ENCODE measurements at regions not wholly inside any gene's neighbourhood (a gene's known extent, or its start where the extent isn't known, plus 50 kb on each side); places are given as distances from the start of the nearest gene placed in this dataset.
"Not testable (repeated sequence)": the region's sequence is repeated elsewhere in the genome, so short reads cannot be mapped to it uniquely, and the experiment has no call there.

DNA sequence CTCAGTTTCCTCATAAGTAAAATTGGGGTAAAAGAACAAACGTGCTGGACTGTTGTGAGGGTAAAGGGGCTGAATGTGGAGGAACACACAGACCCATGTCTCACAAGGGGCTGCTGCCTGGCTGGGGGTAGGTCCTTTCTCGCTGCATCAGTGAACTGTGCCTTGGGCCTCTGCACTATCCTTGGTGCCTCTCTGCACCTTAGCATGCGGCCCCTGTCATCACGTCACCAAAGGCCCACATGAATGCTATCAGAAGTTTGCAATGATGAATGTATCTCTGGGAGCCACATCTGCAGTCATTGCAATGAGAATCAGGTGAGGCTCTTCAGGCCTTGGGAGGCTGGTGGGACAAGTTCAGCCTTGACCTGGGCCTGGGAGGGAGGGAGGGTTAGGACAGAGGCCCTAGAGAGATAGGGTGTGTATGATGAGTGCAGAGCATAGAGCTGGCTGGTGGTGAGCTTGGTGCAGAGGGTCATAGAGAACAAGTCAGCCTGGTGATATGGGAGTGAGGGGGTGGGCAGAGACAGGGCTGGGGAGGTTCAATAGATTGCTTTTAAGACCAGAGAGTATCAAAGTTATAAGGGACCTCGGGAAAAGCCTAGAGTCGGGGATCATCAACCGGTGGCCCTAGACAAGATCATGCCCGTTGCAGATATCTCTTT lies 308.4 kb downstream of the RPS24 start:
- CTCF ChIA-PET = no interaction called here
- H3K27me3 Mint-ChIP-seq = peaks cover 3 to 13% of the 10 kb centered on the region in 2 donors
- H3K36me3 Mint-ChIP-seq = no peaks in the 10 kb centered on the region
- no peak overlapping the region for H3K27ac ChIP-seq (ENCODE audit: low read length)
- no peaks in the 10 kb centered on the region for H3K4me1 Mint-ChIP-seq
- peaks cover 0 to 10% of the 10 kb centered on the region in 2 experiments for H3K27me3 ChIP-seq (replicated peaks in 1 of 2; ENCODE audit: control insufficient read depth in 2 of 2, extremely low read depth in 1 of 2, insufficient read depth in 2 of 2, low read length in 1 of 2)
- H3K4me1 ChIP-seq (ENCODE audit: control insufficient read depth in 1 of 2, extremely low read depth in 1 of 2, insufficient read depth in 2 of 2, low read length in 2 of 2) = no peaks in the 10 kb centered on the region
- 86% methylated on average over 3 of the region's 8 CpGs for WGBS (ENCODE audit: insufficient coverage)
- POLR2A ChIA-PET = no interaction called here
- H3K9me3 Mint-ChIP-seq = no peaks in the 10 kb centered on the region
- no peak overlapping the region for H3K27ac Mint-ChIP-seq
- no peaks in the 10 kb centered on the region for H3K36me3 ChIP-seq (ENCODE audit: control insufficient read depth in 2 of 2, extremely low read depth in 1 of 2, insufficient read depth in 1 of 2, low read length in 1 of 2)
- DNase-seq = peak in 2 of 35 experiments; percentile 2 to 8
- H3K4me3 Mint-ChIP-seq = no peak overlapping the region
- no peaks in the 10 kb centered on the region for H3K9me3 ChIP-seq
- no peak for ATAC-seq (replicated peaks in 1 of 4)
- H3K4me3 ChIP-seq (ENCODE audit: control insufficient read depth in 1 of 2, extremely low read depth in 1 of 2, low read length in 1 of 2) = no peak overlapping the region

DNA sequence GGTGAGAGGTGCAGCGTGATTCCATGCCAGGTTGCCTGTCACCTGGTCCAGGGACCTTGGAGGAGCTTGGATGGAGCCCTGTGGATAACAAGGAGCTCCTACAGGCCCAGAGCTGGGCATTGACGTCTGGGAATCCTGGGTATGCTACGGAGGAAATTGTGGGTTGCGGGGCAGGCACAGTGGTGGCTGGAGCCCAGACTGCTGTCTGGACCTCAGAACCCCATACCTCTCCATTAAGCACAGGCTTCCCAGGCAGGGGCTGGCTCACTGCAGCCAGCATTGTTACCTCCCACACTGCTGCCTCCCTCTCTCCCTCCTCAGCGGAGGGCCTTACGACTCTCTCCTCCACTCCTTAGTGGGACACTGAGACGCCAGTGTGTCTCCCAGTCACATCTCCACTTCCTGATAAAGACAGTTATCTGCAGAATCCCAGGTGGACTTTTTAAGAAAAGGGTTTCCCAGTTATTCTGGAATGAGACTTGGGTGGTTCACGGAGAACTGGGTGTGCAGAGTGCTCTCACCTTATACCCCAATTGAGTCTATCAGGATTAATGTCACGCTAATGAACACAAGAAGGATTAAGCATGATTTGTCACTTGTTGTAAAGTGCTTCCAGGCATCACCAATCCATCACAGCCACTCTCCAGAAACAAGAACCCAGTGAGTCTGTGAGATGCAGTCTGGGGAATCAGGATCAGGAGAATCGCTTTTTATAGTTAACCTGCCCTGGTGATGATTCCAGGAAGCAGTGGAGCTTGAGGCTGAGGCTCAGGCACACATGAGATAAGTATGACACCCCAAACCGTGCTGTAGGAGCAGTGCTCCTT lies 309.4 kb downstream of the RPS24 start:
- Mint-ChIP-seq H3K27ac (no peak overlapping the region), H3K9me3 (no peaks in the 10 kb centered on the region), H3K4me3 (no peak overlapping the region), H3K36me3 (no peaks in the 10 kb centered on the region), H3K4me1 (no peaks in the 10 kb centered on the region), H3K27me3 (peaks cover 7 to 13% of the 10 kb centered on the region in 2 donors)
- no peaks in the 10 kb centered on the region for H3K4me1 ChIP-seq (ENCODE audit: control insufficient read depth in 1 of 2, extremely low read depth in 1 of 2, insufficient read depth in 2 of 2, low read length in 2 of 2)
- DNase-seq = peak in 2 of 35 experiments; percentile 1 to 21
- no peak for ATAC-seq (replicated peaks in 1 of 4)
- H3K36me3 ChIP-seq (ENCODE audit: control insufficient read depth in 2 of 2, extremely low read depth in 1 of 2, insufficient read depth in 1 of 2, low read length in 1 of 2) = no peaks in the 10 kb centered on the region
- peaks cover 0 to 8% of the 10 kb centered on the region in 2 experiments for H3K27me3 ChIP-seq (replicated peaks in 1 of 2; ENCODE audit: control insufficient read depth in 2 of 2, extremely low read depth in 1 of 2, insufficient read depth in 2 of 2, low read length in 1 of 2)
- H3K9me3 ChIP-seq = no peaks in the 10 kb centered on the region
- ChIA-PET POLR2A (no interaction called here), CTCF (no interaction called here)
- H3K4me3 ChIP-seq (ENCODE audit: control insufficient read depth in 1 of 2, extremely low read depth in 1 of 2, low read length in 1 of 2) = no peak overlapping the region
- H3K27ac ChIP-seq (ENCODE audit: low read length) = no peak overlapping the region
- 79% methylated on average over 5 of the region's 11 CpGs for WGBS (ENCODE audit: insufficient coverage)

DNA sequence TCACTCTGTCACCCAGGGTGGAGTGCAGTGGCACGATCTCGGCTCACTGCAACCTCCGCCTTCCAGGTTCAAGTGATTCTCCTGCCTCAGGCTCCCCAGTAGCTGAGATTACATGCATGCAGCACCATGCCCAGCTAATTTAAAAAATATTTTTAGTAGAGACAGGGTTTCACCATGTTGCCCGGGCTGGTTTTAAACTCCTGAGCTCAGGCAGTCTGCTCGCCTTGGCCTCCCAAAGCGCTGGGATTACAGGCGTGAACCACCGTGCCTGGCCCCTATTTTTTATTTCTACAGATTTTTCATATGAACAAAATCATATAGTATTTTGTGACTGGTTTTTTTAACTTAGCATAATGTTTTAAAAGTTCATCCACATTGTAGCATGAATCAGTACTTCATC lies 310.6 kb downstream of the RPS24 start:
- H3K4me3 ChIP-seq (ENCODE audit: control insufficient read depth in 1 of 2, extremely low read depth in 1 of 2, low read length in 1 of 2); ATAC-seq (replicated peaks in 1 of 4); H3K4me1 Mint-ChIP-seq; H3K27ac Mint-ChIP-seq; H3K27ac ChIP-seq (ENCODE audit: low read length); H3K36me3 ChIP-seq (ENCODE audit: control insufficient read depth in 2 of 2, extremely low read depth in 1 of 2, insufficient read depth in 1 of 2, low read length in 1 of 2); H3K36me3 Mint-ChIP-seq; H3K27me3 Mint-ChIP-seq; H3K4me1 ChIP-seq (ENCODE audit: control insufficient read depth in 1 of 2, extremely low read depth in 1 of 2, insufficient read depth in 2 of 2, low read length in 2 of 2); H3K9me3 Mint-ChIP-seq; H3K9me3 ChIP-seq; CTCF ChIA-PET; POLR2A ChIA-PET; H3K4me3 Mint-ChIP-seq: not testable (repeated sequence)
- H3K27me3 ChIP-seq (replicated peaks in 1 of 2; ENCODE audit: control insufficient read depth in 2 of 2, extremely low read depth in 1 of 2, insufficient read depth in 2 of 2, low read length in 1 of 2) = peaks cover 0 to 14% of the 10 kb centered on the region in 2 experiments
- WGBS (ENCODE audit: insufficient coverage) = no CpG with 5 or more reads among the region's 8 CpGs
- DNase-seq = peak in 1 of 35 experiments; percentile 13

DNA sequence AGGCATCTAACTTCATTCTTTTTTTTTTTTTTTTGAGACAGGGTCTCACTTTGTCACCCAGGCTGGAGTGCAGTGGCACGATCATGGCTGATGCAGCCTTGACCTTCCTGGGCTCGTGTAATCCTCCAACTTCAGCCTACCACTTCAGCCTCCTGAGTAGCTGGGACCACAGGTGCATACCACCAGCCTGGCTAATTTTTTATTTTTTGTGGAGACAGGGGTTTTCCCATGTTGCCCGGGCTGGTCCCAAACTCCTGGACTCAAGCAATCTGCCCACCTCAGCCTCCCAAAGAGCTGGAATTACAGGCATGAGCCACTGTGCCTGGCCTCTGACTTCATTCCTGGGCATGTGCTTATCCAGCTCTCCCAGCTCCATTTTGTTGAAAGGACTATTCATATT lies 311.9 kb downstream of the RPS24 start:
- H3K9me3 ChIP-seq; H3K4me1 ChIP-seq (ENCODE audit: control insufficient read depth in 1 of 2, extremely low read depth in 1 of 2, insufficient read depth in 2 of 2, low read length in 2 of 2); CTCF ChIA-PET; H3K36me3 ChIP-seq (ENCODE audit: control insufficient read depth in 2 of 2, extremely low read depth in 1 of 2, insufficient read depth in 1 of 2, low read length in 1 of 2); H3K4me1 Mint-ChIP-seq; H3K4me3 Mint-ChIP-seq; H3K36me3 Mint-ChIP-seq; H3K4me3 ChIP-seq (ENCODE audit: control insufficient read depth in 1 of 2, extremely low read depth in 1 of 2, low read length in 1 of 2); H3K9me3 Mint-ChIP-seq; H3K27ac Mint-ChIP-seq; H3K27me3 Mint-ChIP-seq; POLR2A ChIA-PET; ATAC-seq (replicated peaks in 1 of 4); H3K27ac ChIP-seq (ENCODE audit: low read length): not testable (repeated sequence)
- peaks cover 0 to 15% of the 10 kb centered on the region in 2 experiments for H3K27me3 ChIP-seq (replicated peaks in 1 of 2; ENCODE audit: control insufficient read depth in 2 of 2, extremely low read depth in 1 of 2, insufficient read depth in 2 of 2, low read length in 1 of 2)
- no CpG with 5 or more reads among the region's 3 CpGs for WGBS (ENCODE audit: insufficient coverage)
- peak in 2 of 35 experiments; percentile 3 to 4 for DNase-seq

DNA sequence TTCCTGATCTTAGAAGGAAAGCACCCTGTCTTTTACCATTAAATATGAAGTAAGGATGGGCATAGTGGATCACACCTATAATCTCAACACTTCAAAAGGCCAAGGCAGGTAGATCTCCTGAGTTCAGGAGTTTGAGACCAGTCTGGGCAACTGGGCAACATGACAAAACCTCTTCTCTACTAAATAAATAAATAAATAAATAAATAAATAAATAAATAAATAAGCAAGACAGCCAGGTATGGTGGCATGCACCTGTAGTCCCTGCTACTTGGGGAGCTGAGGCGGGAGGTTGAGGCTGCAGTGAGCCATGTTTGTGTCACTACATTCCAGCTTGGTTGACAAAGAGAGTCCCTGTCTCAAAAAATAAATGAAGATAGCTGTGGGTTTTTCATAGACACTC lies 313.1 kb downstream of the RPS24 start:
- ChIA-PET POLR2A (no interaction called here), CTCF (no interaction called here)
- H3K27ac ChIP-seq (ENCODE audit: low read length) = no peak overlapping the region
- 89% methylated on average over 1 of the region's 1 CpG for WGBS (ENCODE audit: insufficient coverage)
- H3K36me3 ChIP-seq (ENCODE audit: control insufficient read depth in 2 of 2, extremely low read depth in 1 of 2, insufficient read depth in 1 of 2, low read length in 1 of 2) = no peaks in the 10 kb centered on the region
- ATAC-seq (replicated peaks in 1 of 4) (no peak), DNase-seq (peak in 1 of 35 experiments; percentile 2)
- H3K9me3 ChIP-seq = no peaks in the 10 kb centered on the region
- Mint-ChIP-seq H3K9me3 (no peaks in the 10 kb centered on the region), H3K27ac (no peak overlapping the region), H3K27me3 (peaks cover 5 to 9% of the 10 kb centered on the region in 2 donors), H3K4me3 (no peak overlapping the region), H3K4me1 (no peaks in the 10 kb centered on the region), H3K36me3 (no peaks in the 10 kb centered on the region)
- H3K4me1 ChIP-seq (ENCODE audit: control insufficient read depth in 1 of 2, extremely low read depth in 1 of 2, insufficient read depth in 2 of 2, low read length in 2 of 2) = no peaks in the 10 kb centered on the region
- no peak overlapping the region for H3K4me3 ChIP-seq (ENCODE audit: control insufficient read depth in 1 of 2, extremely low read depth in 1 of 2, low read length in 1 of 2)
- peaks cover 0 to 17% of the 10 kb centered on the region in 2 experiments for H3K27me3 ChIP-seq (replicated peaks in 1 of 2; ENCODE audit: control insufficient read depth in 2 of 2, extremely low read depth in 1 of 2, insufficient read depth in 2 of 2, low read length in 1 of 2)

DNA sequence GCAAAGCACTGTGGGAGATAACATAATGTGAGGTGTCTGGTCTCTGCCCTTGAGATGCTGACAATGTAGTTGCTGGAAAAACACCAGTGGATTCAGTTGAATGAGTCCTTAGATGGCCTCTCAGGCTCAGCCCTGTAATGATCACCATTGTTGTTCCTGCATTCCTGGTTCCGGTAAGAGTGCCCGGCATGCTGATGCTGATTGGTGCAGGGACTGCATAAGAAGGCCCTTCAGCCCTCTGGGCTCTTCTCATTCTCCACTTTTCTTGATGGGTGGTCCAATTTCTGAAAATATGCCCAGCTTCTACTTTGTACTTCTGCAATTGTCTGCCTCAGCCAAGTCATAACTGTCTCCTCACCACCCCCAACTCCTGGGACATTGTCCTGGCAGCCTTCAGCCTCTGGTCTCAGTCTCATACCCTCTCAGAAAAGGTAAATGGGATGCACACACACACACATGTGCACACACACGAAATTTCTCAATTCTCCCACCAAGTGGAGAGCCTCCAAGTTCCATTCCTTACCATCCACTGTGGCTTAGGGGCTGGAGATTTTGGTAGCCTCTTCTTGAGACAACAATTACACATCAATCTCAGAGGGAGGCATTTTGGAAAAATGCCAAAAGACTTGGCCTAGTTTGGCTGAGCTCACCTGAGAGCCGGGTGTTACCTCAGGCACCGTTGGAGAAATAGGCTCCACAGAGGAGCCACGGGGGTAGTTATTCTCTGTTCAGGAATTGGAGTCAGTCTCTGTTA lies 314.9 kb downstream of the RPS24 start:
- no peaks in the 10 kb centered on the region for H3K36me3 Mint-ChIP-seq
- ATAC-seq (replicated peaks in 1 of 4) (no peak), DNase-seq (no peak)
- no peak overlapping the region for H3K27ac ChIP-seq (ENCODE audit: low read length)
- H3K4me3 Mint-ChIP-seq = no peak overlapping the region
- H3K27me3 Mint-ChIP-seq = peaks cover 5 to 9% of the 10 kb centered on the region in 2 donors
- ChIA-PET POLR2A (no interaction called here), CTCF (interaction anchor here in 1 of 2 donors (0.6 kb wide), 1 partner anchor 7 kb away, joined by 3 read pairs; no protein-coding TSS in a partner anchor)
- no peaks in the 10 kb centered on the region for H3K4me1 Mint-ChIP-seq
- no peaks in the 10 kb centered on the region for H3K36me3 ChIP-seq (ENCODE audit: control insufficient read depth in 2 of 2, extremely low read depth in 1 of 2, insufficient read depth in 1 of 2, low read length in 1 of 2)
- H3K9me3 Mint-ChIP-seq = no peaks in the 10 kb centered on the region
- no peaks in the 10 kb centered on the region for H3K4me1 ChIP-seq (ENCODE audit: control insufficient read depth in 1 of 2, extremely low read depth in 1 of 2, insufficient read depth in 2 of 2, low read length in 2 of 2)
- no peak overlapping the region for H3K4me3 ChIP-seq (ENCODE audit: control insufficient read depth in 1 of 2, extremely low read depth in 1 of 2, low read length in 1 of 2)
- no peaks in the 10 kb centered on the region for H3K9me3 ChIP-seq
- H3K27me3 ChIP-seq (replicated peaks in 1 of 2; ENCODE audit: control insufficient read depth in 2 of 2, extremely low read depth in 1 of 2, insufficient read depth in 2 of 2, low read length in 1 of 2) = peaks cover 0 to 19% of the 10 kb centered on the region in 2 experiments
- 82% methylated on average over 4 of the region's 6 CpGs for whole genome bisulfite sequencing (ENCODE audit: insufficient coverage)
- no peak overlapping the region for H3K27ac Mint-ChIP-seq

All from T-cell (primary cell).